Mammary epithelial cell (primary cell): ENCODE measurements at regions not wholly inside any gene's neighbourhood (a gene's known extent, or its start where the extent isn't known, plus 50 kb on each side); places are given as distances from the start of the nearest gene placed in this dataset.

ENCODE experiments used
- CTCF ChIP-seq, 2 donors: IDR thresholded peaks in 1 of 2; conservative IDR thresholded peaks in 1 of 2; 2 replicates each; pipeline ENCODE4 v1.5.1; 2011 to 2012; ENCODE audit warnings: inconsistent platforms in 2 of 2, low read length in 2 of 2, mild to moderate bottlenecking in 2 of 2, control low read depth in 1 of 2, low read depth in 1 of 2; ENCODE audit not compliant: insufficient read depth in 1 of 2; ENCODE audit errors: extremely low read depth in 1 of 2
- EZH2 ChIP-seq: IDR thresholded peaks from 2 replicates; pipeline ENCODE4 v1.6.1; 2012; ENCODE audit warnings: low read length, inconsistent platforms, borderline replicate concordance

DNA sequence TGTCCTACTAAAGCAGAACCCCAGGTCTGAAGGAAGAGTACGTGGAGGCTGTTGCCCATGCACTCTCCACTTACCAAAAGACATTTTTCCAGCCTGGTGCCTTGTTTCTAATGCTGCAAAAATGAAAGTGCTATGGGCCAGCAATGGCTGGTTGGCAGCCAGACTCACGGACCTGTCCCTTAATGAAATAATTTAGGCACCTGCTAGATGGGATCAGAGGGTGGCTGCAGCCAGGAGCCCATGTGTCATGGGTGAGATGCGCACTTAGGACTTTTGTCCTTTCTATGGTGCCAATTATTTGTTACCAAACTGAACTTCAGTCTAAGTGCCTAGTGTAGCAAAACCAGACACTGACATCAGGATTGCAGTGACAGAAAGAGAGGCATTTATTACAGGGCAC, 276.3 kb downstream of the YTHDC2 start:
- TF ChIP-seq CTCF (conservative IDR thresholded peaks at IDR 0.05 in 1 of 2, IDR thresholded peaks at IDR 0.05 in 1 of 2; ENCODE audit: extremely low read depth in 1 of 2, insufficient read depth in 1 of 2, low read depth in 1 of 2, low read length in 2 of 2) (no peak), EZH2 (no peak)
